VCaP (cell line): ENCODE measurements at regions not wholly inside any gene's neighbourhood (a gene's known extent, or its start where the extent isn't known, plus 50 kb on each side); places are given as distances from the start of the nearest gene placed in this dataset.

Source experiments
- H3K27ac ChIP-seq: fragments of 450-650 bp; 2 replicates; pipeline ENCODE4 v1.5.1; 2017
- TF ChIP-seq, protein P1 (sequence below): fragments of 450-650 bp; conservative IDR thresholded peaks from 2 replicates; pipeline ENCODE4 v1.5.1; 2017; ENCODE audit warnings: mild to moderate bottlenecking, moderate library complexity

DNA sequence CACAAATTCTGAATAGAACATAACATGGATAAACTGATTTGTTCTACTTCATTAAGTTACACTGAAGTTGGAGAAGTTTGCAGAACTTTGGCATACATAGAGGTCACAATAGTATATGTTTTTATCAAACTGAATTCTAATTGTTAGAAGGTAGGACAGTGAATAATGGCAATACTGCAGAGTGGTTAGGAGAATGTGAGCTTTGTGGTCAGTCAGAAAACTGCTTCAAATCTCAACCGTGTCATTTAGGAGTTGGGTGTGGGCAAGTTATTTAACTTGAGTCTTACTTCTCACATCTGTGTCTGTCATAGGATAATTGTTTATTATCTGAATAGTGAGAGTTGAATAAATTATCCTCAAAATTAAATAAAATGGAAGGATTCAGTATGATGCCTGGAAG lies 374.6 kb upstream of the SYT1 start:
- no peak overlapping the region for H3K27ac ChIP-seq
- TF ChIP-seq, protein P1, sequence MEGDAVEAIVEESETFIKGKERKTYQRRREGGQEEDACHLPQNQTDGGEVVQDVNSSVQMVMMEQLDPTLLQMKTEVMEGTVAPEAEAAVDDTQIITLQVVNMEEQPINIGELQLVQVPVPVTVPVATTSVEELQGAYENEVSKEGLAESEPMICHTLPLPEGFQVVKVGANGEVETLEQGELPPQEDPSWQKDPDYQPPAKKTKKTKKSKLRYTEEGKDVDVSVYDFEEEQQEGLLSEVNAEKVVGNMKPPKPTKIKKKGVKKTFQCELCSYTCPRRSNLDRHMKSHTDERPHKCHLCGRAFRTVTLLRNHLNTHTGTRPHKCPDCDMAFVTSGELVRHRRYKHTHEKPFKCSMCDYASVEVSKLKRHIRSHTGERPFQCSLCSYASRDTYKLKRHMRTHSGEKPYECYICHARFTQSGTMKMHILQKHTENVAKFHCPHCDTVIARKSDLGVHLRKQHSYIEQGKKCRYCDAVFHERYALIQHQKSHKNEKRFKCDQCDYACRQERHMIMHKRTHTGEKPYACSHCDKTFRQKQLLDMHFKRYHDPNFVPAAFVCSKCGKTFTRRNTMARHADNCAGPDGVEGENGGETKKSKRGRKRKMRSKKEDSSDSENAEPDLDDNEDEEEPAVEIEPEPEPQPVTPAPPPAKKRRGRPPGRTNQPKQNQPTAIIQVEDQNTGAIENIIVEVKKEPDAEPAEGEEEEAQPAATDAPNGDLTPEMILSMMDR = no peak

DNA sequence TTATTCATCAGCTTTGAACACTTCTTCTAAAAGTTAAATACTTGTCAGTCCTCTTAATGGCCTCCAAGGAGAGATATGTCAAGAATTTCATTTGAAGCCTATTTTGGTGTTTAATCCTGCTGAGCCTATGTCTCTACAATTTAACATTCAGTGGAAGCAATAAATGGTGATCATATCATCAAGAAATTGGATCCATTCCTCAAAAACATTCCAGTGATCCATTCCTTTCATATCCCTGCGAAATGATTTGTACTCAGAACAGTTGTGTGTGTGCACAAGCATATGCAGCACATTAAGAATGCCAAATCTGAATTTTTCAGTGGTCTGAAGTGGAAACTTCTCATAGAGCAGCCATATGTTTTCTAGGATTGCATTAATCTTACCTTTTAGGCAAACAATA lies 373.7 kb upstream of the SYT1 start:
- H3K27ac ChIP-seq = no peak overlapping the region
- TF ChIP-seq, protein P1 = no peak

DNA sequence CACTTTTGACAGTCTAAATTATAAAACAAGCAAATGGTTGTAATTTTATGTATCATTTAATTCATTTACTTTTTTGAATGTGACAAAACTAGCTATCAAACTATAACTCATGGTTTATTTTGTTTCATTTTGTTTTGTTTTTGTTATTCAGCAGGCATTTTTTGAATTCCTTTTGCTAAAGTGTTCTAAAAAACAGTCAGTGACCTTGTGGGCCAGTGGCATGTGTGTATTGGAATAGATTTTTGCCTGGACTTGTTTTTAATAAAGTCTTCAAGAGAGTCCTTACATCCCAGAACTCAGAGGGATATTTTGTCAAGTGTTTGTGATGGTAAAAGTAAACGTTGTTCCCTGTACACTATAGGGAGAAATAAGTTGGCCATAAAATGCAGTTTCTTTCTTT lies 369.7 kb upstream of the SYT1 start:
- TF ChIP-seq, protein P1 = no peak
- no peak overlapping the region for H3K27ac ChIP-seq

DNA sequence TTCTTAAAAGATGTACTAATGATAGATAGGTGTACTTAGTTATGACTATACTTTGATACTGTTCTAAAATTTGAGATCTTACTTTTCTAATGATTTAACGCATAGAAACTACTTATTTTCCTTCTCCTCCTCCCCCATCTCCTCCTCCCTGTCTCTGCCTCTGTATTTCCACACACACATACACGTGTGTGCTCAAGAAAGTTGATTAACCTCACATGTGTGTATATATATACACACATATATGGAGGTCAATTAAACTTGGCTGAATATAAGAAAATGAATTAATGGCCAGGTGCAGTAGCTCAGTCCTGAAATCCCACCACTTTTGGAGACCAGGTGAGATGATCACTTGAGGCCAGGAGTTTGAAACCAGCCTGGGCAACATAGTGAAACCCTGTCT lies 362.7 kb upstream of the SYT1 start:
- no peak overlapping the region for H3K27ac ChIP-seq
- TF ChIP-seq, protein P1 = no peak

DNA sequence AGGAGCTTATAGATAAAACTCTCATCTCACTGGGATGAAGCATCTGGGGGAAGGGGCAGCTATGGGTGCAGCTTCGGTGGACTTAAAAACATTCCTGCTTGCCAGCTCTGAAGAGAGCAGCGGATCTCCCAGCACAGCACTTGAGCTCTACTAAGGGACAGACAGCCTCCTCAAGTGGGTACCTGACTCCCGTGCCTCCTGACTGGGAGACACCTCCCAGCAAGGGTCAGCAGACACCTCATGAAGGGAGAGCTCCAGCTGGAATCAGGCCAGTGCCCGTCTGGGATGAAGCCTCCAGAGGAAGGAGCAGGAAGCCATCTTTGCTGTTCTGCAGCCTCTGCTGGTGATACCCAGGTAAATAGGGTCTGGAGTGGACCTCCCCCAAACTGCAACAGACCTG lies 345.2 kb upstream of the SYT1 start:
- no peak overlapping the region for H3K27ac ChIP-seq
- TF ChIP-seq, protein P1 = no peak

DNA sequence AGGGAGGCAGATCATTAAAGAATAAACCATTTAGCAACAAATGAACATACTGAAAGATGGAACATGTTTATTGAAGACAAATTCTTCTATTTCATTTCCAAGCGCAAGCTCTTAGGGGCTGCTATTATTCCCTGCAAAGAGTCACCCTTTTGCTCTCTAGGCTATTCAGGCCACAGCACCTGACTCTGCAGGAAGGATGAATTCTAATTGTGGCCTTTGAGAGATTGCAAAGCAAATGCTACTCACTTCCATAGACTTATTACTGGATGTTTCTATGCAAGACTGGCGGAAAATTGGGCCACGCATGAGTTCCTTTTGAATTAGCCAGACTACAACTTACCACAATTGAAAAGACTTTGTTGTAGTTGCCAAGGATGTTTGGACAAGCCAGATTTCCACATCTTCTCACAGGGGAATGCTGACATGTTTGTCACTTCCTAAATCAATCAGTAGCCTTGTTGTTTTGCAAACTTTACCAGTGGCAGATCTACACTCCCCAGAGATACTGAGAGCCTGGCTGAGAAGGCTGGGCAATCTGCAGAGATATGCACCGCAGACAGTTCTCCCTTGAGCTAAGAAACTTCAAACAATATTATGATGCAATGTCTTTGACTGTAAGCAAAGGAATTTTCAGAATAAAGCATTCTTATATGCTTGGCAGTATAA lies 334.3 kb upstream of the SYT1 start:
- TF ChIP-seq, protein P1 = no peak
- H3K27ac ChIP-seq = no peak overlapping the region

DNA sequence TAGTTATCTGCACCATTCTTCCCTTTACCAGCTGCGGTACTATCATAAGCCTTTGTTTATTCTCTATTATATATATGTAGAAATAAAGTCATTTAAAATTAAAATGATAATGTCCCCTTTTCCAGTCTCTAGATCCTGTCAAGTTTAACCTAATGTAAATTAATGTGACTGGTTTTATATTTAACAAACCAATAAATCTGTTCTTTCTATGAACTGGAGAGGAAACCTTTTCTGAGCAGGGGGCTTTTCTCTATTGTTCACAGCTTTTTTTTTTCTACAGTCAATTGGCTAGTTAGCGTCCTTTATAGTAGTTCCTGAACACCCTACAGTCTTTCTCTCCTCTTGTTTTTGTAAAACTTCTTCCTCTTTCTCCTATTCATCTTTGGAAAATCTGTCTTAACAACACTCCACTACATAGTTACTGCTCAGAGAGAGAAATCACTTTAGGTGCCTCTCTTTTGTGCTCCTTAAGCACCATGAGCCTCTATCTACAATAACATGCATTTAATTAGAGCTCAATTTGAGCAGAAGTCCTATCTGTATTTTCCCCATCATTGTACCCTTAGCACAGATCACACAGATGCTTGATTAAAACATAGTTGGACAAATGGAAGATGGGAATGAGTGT lies 332.6 kb upstream of the SYT1 start:
- TF ChIP-seq, protein P1 = no peak
- no peak overlapping the region for H3K27ac ChIP-seq
